HEK293T (cell line): ENCODE measurements at regions not wholly inside any gene's neighbourhood (a gene's known extent, or its start where the extent isn't known, plus 50 kb on each side); places are given as distances from the start of the nearest gene placed in this dataset.

Experiments used
- BHLHE40 ChIP-seq: fragments of 450-650 bp; IDR thresholded peaks from 2 replicates; pipeline ENCODE4 v1.6.1; 2016; ENCODE audit warnings: mild to moderate bottlenecking, moderate library complexity, borderline replicate concordance
- CTBP1 ChIP-seq: fragments of 450-650 bp; IDR thresholded peaks from 2 replicates; pipeline ENCODE4 v1.6.1; 2016; ENCODE audit warnings: borderline replicate concordance
- FOXK2 ChIP-seq: fragments of 450-650 bp; IDR thresholded peaks from 2 replicates; pipeline ENCODE4 v1.6.1; 2016; ENCODE audit warnings: mild to moderate bottlenecking
- HDGF ChIP-seq: fragments of 450-650 bp; IDR thresholded peaks from 2 replicates; pipeline ENCODE4 v1.6.1; 2017; ENCODE audit warnings: antibody characterized with exemption, borderline replicate concordance
- SUZ12 ChIP-seq: fragments of 450-650 bp; IDR thresholded peaks from 2 replicates; pipeline ENCODE4 v1.6.1; 2016; ENCODE audit warnings: mild to moderate bottlenecking

DNA sequence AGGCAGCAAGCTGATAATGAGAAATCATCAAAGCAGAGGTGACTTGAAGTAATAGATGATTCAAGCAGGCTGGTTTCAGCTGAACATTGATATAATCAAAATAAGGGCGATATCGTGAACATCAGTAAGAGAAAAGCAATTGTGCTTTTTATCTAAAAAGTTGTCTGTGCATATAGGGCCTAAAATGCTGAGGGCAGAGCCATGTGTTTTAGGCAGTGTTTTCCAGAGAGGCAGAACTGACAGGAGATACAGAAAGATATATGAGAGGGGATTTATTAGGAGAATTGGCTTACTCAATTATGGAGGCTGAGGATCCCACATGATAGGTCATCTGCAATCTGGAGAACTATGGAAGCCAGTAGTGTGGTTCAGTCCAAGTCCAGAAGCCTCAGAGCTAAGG lies 136.5 kb upstream of the NPY2R start:
- TF ChIP-seq HDGF (no peak), SUZ12 (no peak), BHLHE40 (no peak), FOXK2 (no peak), CTBP1 (no peak)
